Right renal pelvis (tissue), 4 donors: ENCODE measurements at regions not wholly inside any gene's neighbourhood (a gene's known extent, or its start where the extent isn't known, plus 50 kb on each side); places are given as distances from the start of the nearest gene placed in this dataset.
"Not testable (repeated sequence)": the region's sequence is repeated elsewhere in the genome, so short reads cannot be mapped to it uniquely, and the experiment has no call there.

ENCODE experiments used
- DNase-seq, 4 donors: peaks; one replicate each; pipeline ENCODE4 v3.0.0-alpha.2; 2013; ENCODE audit warnings: low read depth in 4 of 4, low spot score in 3 of 4, missing footprints in 1 of 4

DNA sequence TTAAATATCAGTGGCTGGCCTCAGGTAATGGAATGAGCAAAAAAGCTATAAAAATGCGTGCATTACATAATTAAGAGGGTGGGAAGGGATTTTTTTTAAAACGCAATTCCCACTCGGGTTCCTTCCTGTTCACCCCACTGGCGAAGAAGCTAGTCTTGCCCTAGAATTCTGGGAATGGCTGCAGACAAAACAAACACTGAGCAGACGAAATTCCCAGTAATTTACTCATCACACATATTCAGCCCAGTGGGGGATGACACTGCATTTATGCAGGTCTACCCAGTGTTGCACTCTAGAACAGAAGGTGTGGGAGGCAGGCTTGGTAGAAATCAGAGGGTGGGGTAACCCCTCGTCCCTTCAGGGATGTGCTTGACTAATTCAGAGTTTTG, 2695.0 kb upstream of the DEFB115 start:
- DNase-seq = no peak

- not testable (repeated sequence) for DNase-seq
Measured at GRCh38 chr20:28562899-28563521, 2694.5 kb upstream of the DEFB115 start.

- not testable (repeated sequence) for DNase-seq
Measured at GRCh38 chr20:28564024-28564423, 2693.4 kb upstream of the DEFB115 start.

DNA sequence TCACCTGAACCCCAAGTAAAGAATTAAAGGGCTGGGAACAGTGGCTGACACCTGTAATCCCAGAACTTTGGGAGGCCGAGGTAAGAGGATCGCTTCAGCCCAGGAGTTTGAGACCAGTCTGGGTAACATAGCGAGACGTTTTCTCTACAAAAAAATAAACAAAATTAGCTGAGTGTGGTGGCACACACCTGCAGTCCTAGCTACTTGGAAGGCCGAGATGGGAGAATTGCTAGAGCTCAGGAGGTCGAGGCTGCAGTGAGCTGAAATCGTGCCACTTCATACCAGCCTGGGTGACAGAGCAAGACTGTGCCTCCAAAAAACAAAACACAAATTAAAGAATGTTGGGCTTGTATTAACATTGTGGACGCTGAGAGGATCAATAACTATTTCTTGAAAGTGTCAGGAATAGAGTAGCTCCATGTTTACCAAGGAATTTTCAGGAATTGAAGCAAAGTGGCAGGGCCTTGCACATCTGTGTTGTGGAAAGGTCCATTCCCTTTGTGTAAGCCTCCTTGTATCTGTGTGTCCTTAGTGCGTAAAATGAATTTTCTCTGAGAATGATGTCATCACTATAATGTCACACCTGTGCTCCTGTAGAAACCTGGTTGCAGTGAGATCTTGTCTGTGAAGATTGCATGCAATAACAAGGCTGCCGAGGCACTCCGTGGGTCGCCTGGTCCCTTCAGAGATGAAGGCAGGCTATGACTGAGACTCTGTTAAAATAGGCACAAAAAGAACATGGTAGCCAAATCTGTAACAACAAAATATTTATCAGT, 2692.6 kb upstream of the DEFB115 start:
- not testable (repeated sequence) for DNase-seq

- DNase-seq = not testable (repeated sequence)
Measured at GRCh38 chr20:28575991-28576390, 2681.5 kb upstream of the DEFB115 start.

GRCh38 chr20:28591680-28592079, 2665.8 kb upstream of the DEFB115 start:
- not testable (repeated sequence) for DNase-seq

DNA sequence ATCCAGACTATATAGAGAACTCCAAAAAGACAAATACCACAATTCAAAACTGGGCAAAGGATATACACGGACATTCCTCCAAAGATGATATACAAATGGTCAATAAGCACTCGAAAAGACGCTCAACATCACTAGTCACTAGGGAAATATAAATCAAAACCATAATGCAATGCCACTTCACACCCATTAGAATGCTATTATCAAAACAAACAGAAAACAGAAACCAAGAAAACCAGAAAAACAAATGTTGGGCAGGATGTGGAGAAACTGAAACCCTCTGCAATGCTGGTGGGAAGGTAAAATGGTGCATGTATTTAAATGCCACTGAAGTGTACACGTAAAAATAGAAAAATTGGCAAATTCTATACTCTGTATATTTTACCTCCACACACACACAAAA, 2664.1 kb upstream of the DEFB115 start:
- DNase-seq = not testable (repeated sequence)

GRCh38 chr20:28594476-28594875, 2663.0 kb upstream of the DEFB115 start:
- DNase-seq = not testable (repeated sequence)

GRCh38 chr20:28602006-28602402, 2655.5 kb upstream of the DEFB115 start:
- not testable (repeated sequence) for DNase-seq

DNA sequence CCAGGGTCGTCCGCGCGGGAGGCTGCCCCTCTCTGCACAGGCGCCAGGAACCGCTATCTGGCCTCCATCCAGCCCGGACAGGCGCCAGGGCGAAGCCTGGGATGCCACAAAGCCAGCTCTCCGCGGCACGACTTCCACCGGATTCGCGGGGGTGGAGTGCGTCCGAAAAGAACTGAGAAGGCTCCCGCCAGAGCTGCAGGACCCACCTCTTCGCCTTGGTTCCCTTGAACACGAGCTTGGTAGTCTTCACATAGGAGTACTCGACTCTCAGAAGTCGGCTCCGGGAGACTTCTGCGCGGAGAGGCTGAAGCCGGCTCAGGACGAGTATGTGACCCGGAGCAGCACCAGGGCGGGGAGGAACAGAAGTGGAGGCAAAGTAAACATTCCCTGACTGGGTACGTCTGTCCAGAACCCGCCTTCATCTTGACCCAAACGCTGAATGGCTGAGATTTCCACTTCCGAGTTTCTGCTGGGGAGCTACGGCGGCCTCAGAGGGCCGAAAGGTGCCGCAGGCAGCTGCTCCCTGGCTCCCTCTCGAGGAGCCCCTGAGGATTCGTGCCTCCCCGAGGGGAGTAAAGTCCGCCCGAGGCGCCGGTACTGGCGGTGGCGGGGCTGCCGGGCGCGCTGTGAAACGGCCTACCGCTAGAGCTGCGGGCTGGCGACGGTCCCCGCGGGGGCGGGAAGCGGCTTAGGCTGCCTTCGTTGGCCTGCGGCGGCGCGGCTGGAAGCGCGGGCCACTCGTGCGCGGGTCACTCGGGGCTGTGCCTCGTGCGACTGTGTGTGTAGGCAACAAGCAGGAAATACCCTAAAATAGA, 2654.9 kb upstream of the DEFB115 start:
- peak; percentile 49 to 77 (median 74) for DNase-seq

DNA sequence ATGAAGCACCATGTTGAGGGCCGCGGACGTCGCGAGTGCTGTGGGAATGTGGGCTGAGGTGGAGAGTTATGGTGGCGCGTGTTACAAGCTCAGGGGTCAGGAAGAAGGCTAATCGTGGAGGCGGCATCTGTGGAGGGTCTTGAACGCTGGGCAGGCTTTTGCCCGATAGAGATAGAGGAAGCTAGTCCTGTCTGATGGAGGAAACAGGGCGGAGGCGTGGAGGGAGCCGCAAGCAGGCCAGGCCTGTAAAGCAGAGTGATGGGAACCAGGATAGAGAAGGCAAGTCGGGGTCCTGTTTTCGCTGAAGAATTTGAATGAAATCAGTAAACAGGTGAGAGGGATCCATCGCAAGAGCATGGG, 2654.3 kb upstream of the DEFB115 start:
- DNase-seq = not testable (repeated sequence)

GRCh38 chr20:28616354-28616753, 2641.1 kb upstream of the DEFB115 start:
- no peak for DNase-seq

DNA sequence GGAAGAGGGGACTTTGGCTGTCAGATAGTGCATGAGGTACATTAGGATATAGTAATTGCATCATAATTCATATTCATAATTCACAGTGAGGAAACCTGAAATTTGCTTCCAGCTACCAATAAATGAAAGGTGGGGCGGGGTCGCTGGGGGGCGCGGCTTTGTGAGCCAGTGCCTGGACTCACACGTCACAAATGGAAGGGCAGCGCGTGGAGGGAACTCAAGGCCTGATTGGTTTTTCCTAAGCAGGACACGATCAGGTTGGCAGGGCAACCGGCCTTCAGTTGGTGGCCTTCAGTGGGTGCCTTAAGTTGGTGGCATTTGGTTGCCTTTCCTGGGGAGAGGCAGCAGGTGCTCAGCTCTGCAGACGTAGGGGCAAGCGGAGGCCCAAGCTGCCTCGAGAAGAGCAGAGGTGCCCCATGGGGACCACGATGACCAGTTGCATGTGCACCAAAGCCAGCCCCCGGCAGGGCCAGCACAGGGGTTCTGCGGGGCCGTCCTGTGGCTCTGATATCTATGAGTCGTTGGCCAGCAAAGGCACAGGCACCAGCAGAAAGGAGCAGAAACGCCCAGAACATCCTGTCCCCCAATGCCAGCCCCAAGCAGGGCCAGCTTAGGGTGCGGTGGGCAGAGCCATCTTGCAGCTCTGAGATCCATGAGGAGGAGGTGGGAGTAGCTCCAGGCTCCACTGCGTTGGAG, 2637.4 kb upstream of the DEFB115 start:
- not testable (repeated sequence) for DNase-seq

DNA sequence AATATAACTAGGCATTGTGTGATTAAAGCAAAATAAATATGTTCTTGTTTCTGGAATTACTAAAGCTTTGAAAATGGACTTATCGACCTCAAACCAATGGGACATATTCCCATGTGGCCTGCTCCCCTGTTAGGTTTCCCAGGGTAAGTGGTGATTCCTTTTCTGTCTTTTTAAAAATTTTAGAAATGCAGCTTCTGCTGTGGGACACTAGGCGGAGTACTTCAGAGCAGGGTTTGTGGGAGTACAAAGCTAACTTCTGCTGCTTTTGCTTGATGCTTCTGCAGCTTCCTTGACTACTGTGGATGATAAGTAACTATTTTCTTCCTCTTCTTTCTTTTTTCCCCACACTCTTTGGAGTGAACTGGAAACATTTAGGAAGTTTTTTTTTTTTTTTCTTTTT, 2632.4 kb upstream of the DEFB115 start:
- DNase-seq = not testable (repeated sequence)

- DNase-seq = not testable (repeated sequence)
Measured at GRCh38 chr20:28640831-28641230, 2616.6 kb upstream of the DEFB115 start.
